GM12878 (cell line): ENCODE measurements at regions not wholly inside any gene's neighbourhood (a gene's known extent, or its start where the extent isn't known, plus 50 kb on each side); places are given as distances from the start of the nearest gene placed in this dataset.

Source experiments
- ATAC-seq: fragments of 200-7000 bp; cut with Tn5 transposase; 3 replicates; pipeline ENCODE4 v1.9.1; 2020; ENCODE audit warnings: mild to moderate bottlenecking, moderate library complexity
- BruUV-seq: library from RNA; stranded (reverse); fragments of 400-500 nt; replicated peaks from 2 replicates; lab custom pipeline; 2021; lab: Mats Ljungman, UMichigan
- CTCF ChIA-PET: fragments of 300-600 bp; sonication (Branson Sonifier 250); formaldehyde crosslinking; extraction: SDS; loops from one replicate; lab custom pipeline; 2021; ENCODE audit warnings: inconsistent platforms; lab: Yijun Ruan, JAX
- POLR2A ChIA-PET: fragments of 350-600 bp; formaldehyde crosslinking; extraction: SDS; loops from one replicate; lab custom pipeline; 2021; ENCODE audit warnings: inconsistent platforms; lab: Charles Lee
- RAD21 ChIA-PET: fragments of 300-600 bp; sonication (Branson Sonifier 250); formaldehyde crosslinking; loops from one replicate; lab custom pipeline; 2023; ENCODE audit warnings: antibody characterized with exemption; ENCODE audit not compliant: unreplicated experiment; lab: Charles Lee
- SMC1A ChIA-PET: fragments of 300-600 bp; sonication (Branson Sonifier 250); formaldehyde crosslinking; loops from one replicate; lab custom pipeline; 2023; ENCODE audit not compliant: unreplicated experiment, uncharacterized antibody; lab: Charles Lee
- DNase-seq: peaks from one replicate; pipeline ENCODE4 v3.0.0-alpha.2; 2011; ENCODE audit warnings: low read depth, low spot score
- FAIRE-seq: peaks from 3 replicates; lab custom pipeline; 2011; peaks lifted over from hg19 to GRCh38; lab: Jason Lieb, UNC
- H2AFZ ChIP-seq: 2 replicates; pipeline ENCODE4 v1.6.0; 2011; ENCODE audit warnings: low read depth, low read length, control low read depth; ENCODE audit not compliant: control insufficient read depth
- H3K27ac ChIP-seq: 2 replicates; pipeline ENCODE4 v1.5.1; 2011; ENCODE audit warnings: control low read depth; ENCODE audit not compliant: control insufficient read depth, insufficient read depth
- H3K27me3 ChIP-seq, 2 experiments: replicated peaks in 1 of 2; 2 replicates each; pipeline versions ENCODE4 v1.6.0 to v1.6.1; 2011; ENCODE audit warnings: low read length in 1 of 2; ENCODE audit not compliant: control insufficient read depth in 2 of 2, insufficient read depth in 2 of 2
- H3K36me3 ChIP-seq, 2 experiments: 2 replicates each; pipeline ENCODE4 v1.5.1; 2011; ENCODE audit warnings: low read length in 1 of 2; ENCODE audit not compliant: control insufficient read depth in 2 of 2, insufficient read depth in 2 of 2
- H3K4me1 ChIP-seq: 2 replicates; pipeline ENCODE4 v1.6.1; 2011; ENCODE audit warnings: mild to moderate bottlenecking, low read length, moderate library complexity, mixed read lengths; ENCODE audit not compliant: control insufficient read depth, insufficient read depth
- H3K4me2 ChIP-seq: 2 replicates; pipeline ENCODE4 v1.6.0; 2011; ENCODE audit warnings: control low read depth; ENCODE audit not compliant: control insufficient read depth, insufficient read depth
- H3K4me3 ChIP-seq: fragments of 200-600 bp; sonication (generic); 2 replicates; pipeline ENCODE4 v1.5.1; 2016
- H3K79me2 ChIP-seq: 2 replicates; pipeline ENCODE4 v1.6.0; 2011; ENCODE audit warnings: low read length; ENCODE audit not compliant: control insufficient read depth, insufficient read depth
- H3K9ac ChIP-seq: 2 replicates; pipeline ENCODE4 v1.8.0; 2011; ENCODE audit warnings: low read length, control low read depth, mixed read lengths; ENCODE audit not compliant: control insufficient read depth, insufficient read depth
- H3K9me3 ChIP-seq: replicated peaks from 3 replicates; pipeline ENCODE4 v1.5.1; 2011; ENCODE audit warnings: mild to moderate bottlenecking, low read length; ENCODE audit not compliant: control insufficient read depth, insufficient read depth
- H4K20me1 ChIP-seq: 2 replicates; pipeline ENCODE4 v1.6.0; 2011; ENCODE audit not compliant: control insufficient read depth, insufficient read depth
- ATF7 ChIP-seq: fragments of 450-650 bp; IDR thresholded peaks from 2 replicates; pipeline ENCODE4 v1.6.1; 2016; ENCODE audit warnings: low read depth, mild to moderate bottlenecking
- BMI1 ChIP-seq: fragments of 450-650 bp; IDR thresholded peaks from 2 replicates; pipeline ENCODE4 v1.6.1; 2016; ENCODE audit warnings: mild to moderate bottlenecking, moderate library complexity, borderline replicate concordance
- KDM1A ChIP-seq: fragments of 200-600 bp; sonication (generic); IDR thresholded peaks from 2 replicates; pipeline ENCODE4 v1.6.1; 2016; ENCODE audit warnings: borderline replicate concordance
- MLLT1 ChIP-seq: fragments of 450-650 bp; IDR thresholded peaks from 2 replicates; pipeline ENCODE4 v1.6.1; 2016; ENCODE audit warnings: mild to moderate bottlenecking
- NFYB ChIP-seq: IDR thresholded peaks from 2 replicates; pipeline ENCODE4 v1.6.1; 2011; ENCODE audit warnings: low read depth, mild to moderate bottlenecking, low read length, improper control_type of control experiment, moderate library complexity; ENCODE audit not compliant: insufficient read depth
- NR2C2 ChIP-seq: IDR thresholded peaks from 2 replicates; pipeline ENCODE4 v1.6.1; 2011; ENCODE audit warnings: borderline replicate concordance, low read depth; ENCODE audit not compliant: control insufficient read depth, insufficient read length
- NR2F1 ChIP-seq: fragments of 450-650 bp; conservative IDR thresholded peaks from 2 replicates; pipeline ENCODE4 v1.6.1; 2017; ENCODE audit warnings: mild to moderate bottlenecking
- RAD21 ChIP-seq: IDR thresholded peaks from 2 replicates; pipeline ENCODE4 v1.6.1; 2011; ENCODE audit warnings: mild to moderate bottlenecking, low read depth, low read length, moderate library complexity; ENCODE audit not compliant: insufficient read depth
- RAD51 ChIP-seq: fragments of 450-650 bp; IDR thresholded peaks from 2 replicates; pipeline ENCODE4 v1.6.1; 2016; ENCODE audit warnings: moderate library complexity, mild to moderate bottlenecking, inconsistent platforms
- SP1 ChIP-seq: IDR thresholded peaks from one replicate; pipeline ENCODE4 v1.6.1; 2011; ENCODE audit warnings: low read depth, low read length
- SREBF2 ChIP-seq: IDR thresholded peaks from 2 replicates; pipeline ENCODE4 v1.6.1; 2012; ENCODE audit warnings: mild to moderate bottlenecking, low read length
- TCF3 ChIP-seq: IDR thresholded peaks from 2 replicates; pipeline ENCODE4 v1.6.1; 2012; ENCODE audit warnings: low read depth, mild to moderate bottlenecking, low read length, borderline replicate concordance; ENCODE audit not compliant: insufficient read depth
- ZBTB33 ChIP-seq: fragments of 450-650 bp; IDR thresholded peaks from 2 replicates; pipeline ENCODE4 v1.6.1; 2017; ENCODE audit warnings: mild to moderate bottlenecking
- in situ Hi-C: fragments of 300-500 bp; cut with MboI; formaldehyde crosslinking; loops from 9 replicates; pipeline ENCODE4 v1.14.3; 2018; ENCODE audit warnings: mixed read lengths
- intact Hi-C: fragments of 100-400 bp; cut with micrococcal nuclease; formaldehyde crosslinking; loops from one replicate; pipeline ENCODE4 v1.14.2; 2022; ENCODE audit not compliant: unreplicated experiment

GRCh38 chr1:80076469-80076868 lies 1069.9 kb upstream of the ADGRL4 start:
- no TSS peak for BruUV-seq
- no peak overlapping the region for H3K4me3 ChIP-seq
- intact Hi-C loops (no loop called here), in situ Hi-C loops (no loop called here)
- FAIRE-seq (no peak), ATAC-seq (no peak), DNase-seq (no peak)
- H3K9ac ChIP-seq: no peak overlapping the region
- H4K20me1 ChIP-seq: no peaks in the 10 kb centered on the region
- H3K36me3 ChIP-seq: no peaks in the 10 kb centered on the region
- H3K27ac ChIP-seq: no peak overlapping the region
- H3K9me3 ChIP-seq: no peaks in the 10 kb centered on the region
- ChIA-PET SMC1A (no interaction called here), RAD21 (no interaction called here), POLR2A (no interaction called here), CTCF (no interaction called here)
- H3K27me3 ChIP-seq: no peaks in the 10 kb centered on the region
- TF ChIP-seq ZBTB33 (no peak), ATF7 (no peak), NFYB (no peak), KDM1A (no peak), TCF3 (no peak), NR2F1 (no peak), SP1 (no peak), BMI1 (no peak), RAD51 (no peak), NR2C2 (no peak), SREBF2 (no peak), MLLT1 (no peak), RAD21 (no peak)
- H3K4me2 ChIP-seq: no peak overlapping the region
- no peaks in the 10 kb centered on the region for H3K79me2 ChIP-seq
- H2AFZ ChIP-seq: no peak overlapping the region
- no peaks in the 10 kb centered on the region for H3K4me1 ChIP-seq
